SK-N-MC (cell line): ENCODE measurements at regions not wholly inside any gene's neighbourhood (a gene's known extent, or its start where the extent isn't known, plus 50 kb on each side); places are given as distances from the start of the nearest gene placed in this dataset.

Experiments used
- EZH2 ChIP-seq: fragments of 200-600 bp; sonication (generic); IDR thresholded peaks from one replicate; pipeline ENCODE4 v1.6.1; 2017; ENCODE audit warnings: antibody characterized with exemption
- FOXP2 ChIP-seq: optimal IDR thresholded peaks from 2 replicates; pipeline ENCODE3; 2011; ENCODE audit warnings: mild to moderate bottlenecking, moderate library complexity; ENCODE audit not compliant: insufficient read depth; ENCODE audit errors: extremely low read length, control extremely low read depth
- POLR2AphosphoS5 ChIP-seq: IDR thresholded peaks from 2 replicates; pipeline ENCODE4 v1.6.1; 2012; ENCODE audit warnings: mild to moderate bottlenecking, low read depth, low read length, borderline replicate concordance

DNA sequence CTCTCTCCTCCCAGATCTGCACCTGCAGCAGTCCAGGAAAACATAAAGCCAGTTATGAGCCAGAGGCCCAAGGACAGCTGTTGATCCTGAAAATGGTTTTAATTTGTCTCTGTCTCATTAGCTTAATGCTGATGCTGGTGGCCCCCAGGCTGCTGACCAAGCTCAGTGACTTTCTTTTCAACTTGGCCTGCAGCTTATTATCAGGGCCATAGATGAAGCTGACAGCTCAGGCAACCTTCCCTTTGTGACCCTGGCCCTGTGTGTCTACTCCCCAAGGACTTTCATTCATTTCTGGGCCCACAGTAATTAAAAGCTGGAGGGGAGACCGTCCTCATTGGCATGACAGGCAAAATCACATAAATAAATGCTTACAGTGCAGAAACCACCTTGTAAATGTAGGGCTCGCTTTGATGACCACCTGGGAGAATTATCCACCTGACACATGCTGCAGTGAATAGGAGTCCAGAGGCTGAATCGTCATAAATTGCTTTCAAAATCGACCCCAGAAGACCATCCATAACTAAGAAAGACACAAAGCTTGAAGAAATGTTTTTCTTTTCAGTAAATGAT lies 138.5 kb downstream of the NPY start:
- TF ChIP-seq POLR2AphosphoS5 = no peak
- TF ChIP-seq EZH2 = no peak
- TF ChIP-seq FOXP2 = no peak
